ENCODE measurements at regions not wholly inside any gene's neighbourhood (a gene's known extent, or its start where the extent isn't known, plus 50 kb on each side); places are given as distances from the start of the nearest gene placed in this dataset.

DNA sequence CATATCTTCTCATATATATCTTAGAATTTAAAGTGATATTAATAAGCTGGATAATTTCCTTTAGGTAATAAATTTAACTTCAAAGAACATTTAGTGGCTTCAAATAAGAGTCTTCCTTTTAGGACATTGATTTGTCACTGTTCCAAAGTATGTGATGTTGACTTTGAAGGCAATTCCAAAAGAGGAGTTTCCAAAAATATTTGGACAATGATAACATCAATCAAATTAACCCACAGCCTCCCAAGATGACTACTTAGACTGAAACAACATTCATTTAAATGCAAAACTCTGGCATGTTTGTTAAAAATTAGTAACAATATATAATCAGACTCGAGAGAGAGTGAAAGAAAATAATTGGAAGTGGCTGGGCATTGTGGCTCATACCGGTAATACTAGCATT lies 211.1 kb downstream of the OGFRL1 start:
- ATAC-seq, result no peak
- intact Hi-C loops (cut with DNase I, micrococcal nuclease), result no loop called here

DNA sequence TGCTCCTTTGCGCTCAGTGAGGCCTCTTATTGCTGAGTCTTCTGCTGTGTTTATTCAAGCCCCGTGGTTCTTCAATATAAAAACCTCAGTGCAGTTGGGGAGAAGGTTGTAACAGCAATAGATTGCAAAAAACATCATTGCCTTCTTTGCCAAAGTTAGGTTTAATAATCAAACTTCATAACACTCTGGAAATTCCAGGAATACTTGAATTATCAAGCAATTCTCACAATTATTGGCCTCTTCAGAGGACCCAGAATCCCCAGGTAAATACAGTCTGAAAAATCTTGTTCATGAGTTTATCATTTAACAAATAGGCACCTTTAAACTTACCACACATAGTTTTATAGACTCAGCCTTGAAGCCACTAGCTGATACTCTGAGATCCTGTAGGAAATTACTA lies 213.6 kb downstream of the OGFRL1 start:
- DNase-seq (no peak), ATAC-seq (no peak)
- intact Hi-C loops (cut with DNase I, micrococcal nuclease), result no loop called here

More for the DNA sequence above, 211.1 kb downstream of the OGFRL1 start:
- no peak for DNase-seq

DNA sequence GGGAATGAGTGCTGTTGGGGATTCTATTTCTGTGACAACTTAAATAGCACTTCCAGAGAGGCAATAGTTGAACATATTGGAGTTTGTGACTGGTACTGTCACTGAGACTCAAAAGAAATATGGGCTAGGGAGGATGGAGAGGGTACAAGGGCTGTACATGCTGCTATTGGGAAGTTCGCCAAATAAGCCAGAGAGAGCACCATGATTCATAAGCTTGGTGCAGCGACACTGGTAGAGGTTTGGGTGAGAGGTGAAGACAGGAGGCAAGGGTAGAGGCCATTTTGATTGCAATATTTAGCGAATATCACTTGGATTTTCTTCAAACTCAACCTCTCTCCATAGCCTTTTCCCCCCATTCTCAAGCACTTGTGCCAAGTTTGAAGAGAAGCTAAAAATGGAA lies 214.3 kb downstream of the OGFRL1 start:
- intact Hi-C loops (cut with DNase I, micrococcal nuclease), result no loop called here
- DNase-seq (no peak), ATAC-seq (no peak)

DNA sequence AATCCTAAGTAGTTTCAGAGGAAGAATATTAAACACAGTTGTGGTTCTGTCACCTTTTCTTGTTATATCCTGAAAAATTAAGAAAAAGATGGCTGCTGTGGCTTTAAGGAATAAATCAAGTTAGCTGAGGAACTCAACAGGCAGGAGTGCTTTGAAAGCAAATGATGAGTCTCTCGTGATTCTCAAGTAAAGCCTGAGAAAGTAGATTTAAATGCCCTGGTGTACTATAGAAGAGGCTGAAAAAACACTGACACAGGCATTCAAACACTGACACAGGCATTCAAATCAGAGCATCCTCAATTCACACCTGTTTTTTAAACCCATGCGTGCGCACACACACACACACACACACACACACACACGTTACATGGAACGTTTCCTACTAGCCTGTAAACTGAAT lies 218.6 kb downstream of the OGFRL1 start:
- DNase-seq (no peak), ATAC-seq (no peak)
- intact Hi-C loops (cut with DNase I, micrococcal nuclease), result no loop called here

DNA sequence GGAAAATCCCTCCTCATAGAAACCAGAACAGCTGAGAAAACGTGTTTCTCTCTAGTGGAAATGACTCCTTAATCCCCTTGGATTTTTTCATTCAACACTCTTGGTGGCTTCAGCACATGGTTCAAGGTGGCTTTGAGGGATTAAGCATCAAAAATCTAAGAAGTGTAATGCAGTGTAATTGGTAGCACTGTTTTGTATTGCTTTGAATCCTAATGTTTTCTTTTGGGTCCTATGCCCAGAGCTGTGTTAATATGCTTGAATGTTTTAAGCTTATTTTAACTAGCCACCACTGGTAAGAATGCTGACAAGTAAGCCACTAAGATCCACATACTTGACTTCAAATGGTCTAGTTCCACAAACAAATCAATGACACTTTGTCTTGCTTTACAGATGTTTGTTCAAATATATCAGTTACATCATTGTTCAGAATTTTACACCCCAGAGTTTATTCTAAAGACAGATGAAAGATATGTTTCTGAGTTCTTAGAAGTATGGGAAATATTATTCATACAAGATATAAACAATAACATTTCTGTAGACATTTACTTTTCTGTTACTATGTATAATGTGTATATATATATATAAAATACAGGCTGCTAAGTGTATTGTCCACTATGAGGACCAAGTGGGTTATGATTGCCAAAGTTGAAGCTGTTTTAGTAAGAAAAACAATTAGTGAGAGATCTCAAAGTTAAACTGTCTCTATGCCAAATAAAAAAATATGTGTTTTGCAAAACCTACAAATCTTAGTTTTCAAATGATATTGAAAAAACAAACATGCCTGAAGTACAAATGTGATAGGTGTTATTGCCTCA lies 220.8 kb downstream of the OGFRL1 start:
- no peak for DNase-seq
- no peak for ATAC-seq
- intact Hi-C loops (cut with DNase I, micrococcal nuclease), result loop anchor here in 1 of 2 donors (5.0 kb wide), 1 partner anchor 127 kb away; no protein-coding TSS in a partner anchor

DNA sequence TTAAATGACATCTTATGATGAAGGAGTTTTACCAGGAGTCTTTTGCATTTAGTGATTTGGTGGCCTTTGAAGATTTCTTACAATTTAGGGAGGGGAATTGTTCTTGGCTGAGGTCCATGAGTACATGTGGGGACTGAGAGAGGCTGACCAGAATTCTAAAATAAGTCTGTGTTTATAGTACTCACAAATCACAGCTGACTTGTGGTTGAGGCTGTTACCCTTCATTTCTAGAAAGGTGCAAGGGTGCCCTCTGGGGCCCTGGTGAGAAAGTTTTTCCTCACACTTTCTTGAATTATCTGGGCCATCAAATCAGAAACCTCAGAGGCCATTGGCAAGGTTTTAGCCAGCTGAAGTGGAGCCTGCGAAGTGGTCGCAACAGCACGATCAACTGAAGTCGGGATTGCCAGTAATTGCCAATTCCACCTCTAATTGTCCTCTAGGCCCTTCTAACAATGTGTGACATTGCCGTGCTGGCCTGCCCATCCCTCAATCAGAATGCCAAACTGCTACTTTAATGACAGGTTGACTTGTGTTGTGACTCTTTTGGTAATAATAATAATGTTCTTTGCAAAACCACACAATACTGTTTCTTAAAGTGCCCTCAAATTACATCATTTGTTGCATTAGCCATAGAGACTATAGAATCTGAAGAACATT lies 221.6 kb downstream of the OGFRL1 start:
- ATAC-seq (no peak), DNase-seq (peak; percentile 18 to 25)
- intact Hi-C loops (cut with DNase I, micrococcal nuclease), result loop anchor here in 1 of 2 donors (5.0 kb wide), 1 partner anchor 128 kb away; no protein-coding TSS in a partner anchor

DNA sequence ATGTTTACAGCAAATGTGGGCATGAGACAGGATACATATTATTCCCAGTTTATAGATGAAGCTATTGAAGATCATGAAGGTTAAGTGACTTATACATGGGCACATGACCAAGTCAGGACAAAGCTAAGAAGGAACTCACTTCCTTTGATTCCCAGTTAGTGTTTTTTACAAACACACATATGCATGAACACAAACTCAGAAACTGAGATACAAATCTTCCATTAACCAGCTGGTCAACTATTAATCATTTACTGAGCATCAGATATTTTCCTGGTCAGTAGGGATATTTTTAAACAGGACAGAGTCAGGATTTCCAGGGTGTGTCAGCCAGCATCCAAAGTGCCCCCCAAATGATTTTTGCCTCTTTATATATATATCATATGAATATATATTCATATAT lies 222.2 kb downstream of the OGFRL1 start:
- intact Hi-C loops (cut with DNase I, micrococcal nuclease), result loop anchor here in 1 of 2 donors (5.0 kb wide), 1 partner anchor 129 kb away; no protein-coding TSS in a partner anchor
- ATAC-seq (no peak), DNase-seq (no peak)

DNA sequence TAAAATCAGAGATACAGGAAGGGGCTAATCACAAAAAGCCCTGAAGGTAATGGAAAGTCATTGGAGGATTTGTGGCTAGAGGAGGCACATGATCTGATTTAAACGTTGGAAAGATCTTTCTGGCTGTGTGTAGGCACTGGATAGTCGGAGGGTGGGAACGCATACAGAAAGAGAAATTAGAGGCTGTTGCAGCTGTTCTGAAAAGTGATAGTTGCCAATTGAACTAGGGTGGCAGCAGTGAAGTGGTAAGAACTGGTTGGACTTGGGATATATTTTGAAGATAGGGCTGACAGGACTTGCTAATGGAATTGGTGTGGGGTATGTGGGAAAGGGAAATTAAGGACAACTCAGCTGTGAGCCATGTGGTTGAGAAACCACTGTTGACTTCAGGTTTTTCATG lies 223.6 kb downstream of the OGFRL1 start:
- no peak for DNase-seq
- no peak for ATAC-seq
- intact Hi-C loops (cut with DNase I, micrococcal nuclease), result loop anchor here in 1 of 2 donors (5.0 kb wide), 1 partner anchor 130 kb away; no protein-coding TSS in a partner anchor

DNA sequence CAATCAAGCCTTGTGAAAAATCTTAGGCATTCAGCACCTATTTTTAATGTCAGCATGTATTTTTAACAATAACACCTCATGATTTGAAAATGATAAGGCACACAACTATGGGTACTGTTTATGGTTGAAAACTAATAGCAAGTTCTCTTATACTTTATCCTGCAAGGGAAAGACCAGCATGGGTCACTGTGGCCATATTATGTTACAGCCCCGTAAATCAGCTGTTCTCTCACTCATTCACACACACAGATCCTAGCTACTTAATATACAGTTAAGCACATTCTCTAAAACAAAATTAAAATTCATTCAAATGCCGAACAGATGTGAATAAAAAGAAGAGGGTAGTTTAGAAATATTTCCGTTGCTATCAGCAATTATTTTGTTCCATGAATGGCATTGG lies 224.4 kb downstream of the OGFRL1 start:
- intact Hi-C loops (cut with DNase I, micrococcal nuclease), result loop anchor here in 1 of 2 donors (5.0 kb wide), 1 partner anchor 131 kb away; no protein-coding TSS in a partner anchor
- no peak for ATAC-seq
- DNase-seq, result no peak

DNA sequence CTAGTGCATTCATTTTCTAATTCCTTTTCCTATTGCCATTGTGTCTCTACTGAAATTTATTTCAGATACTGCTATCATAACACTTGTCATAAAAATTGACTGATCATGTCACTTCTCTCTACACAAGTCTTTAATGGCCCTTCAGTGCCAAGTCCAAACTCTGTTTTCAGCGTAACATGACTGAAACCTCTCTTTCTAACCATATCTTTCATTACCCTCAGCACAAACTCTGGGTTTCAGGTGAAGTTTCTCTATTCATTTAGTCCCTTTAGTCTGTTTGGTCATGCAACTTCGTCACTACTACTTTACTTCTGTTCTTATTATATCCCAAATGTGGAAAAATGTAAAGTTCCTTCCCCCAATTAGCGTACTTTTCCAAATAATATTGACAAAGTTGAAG lies 234.9 kb downstream of the OGFRL1 start:
- DNase-seq (no peak), ATAC-seq (no peak)
- intact Hi-C loops (cut with DNase I, micrococcal nuclease), result no loop called here

DNA sequence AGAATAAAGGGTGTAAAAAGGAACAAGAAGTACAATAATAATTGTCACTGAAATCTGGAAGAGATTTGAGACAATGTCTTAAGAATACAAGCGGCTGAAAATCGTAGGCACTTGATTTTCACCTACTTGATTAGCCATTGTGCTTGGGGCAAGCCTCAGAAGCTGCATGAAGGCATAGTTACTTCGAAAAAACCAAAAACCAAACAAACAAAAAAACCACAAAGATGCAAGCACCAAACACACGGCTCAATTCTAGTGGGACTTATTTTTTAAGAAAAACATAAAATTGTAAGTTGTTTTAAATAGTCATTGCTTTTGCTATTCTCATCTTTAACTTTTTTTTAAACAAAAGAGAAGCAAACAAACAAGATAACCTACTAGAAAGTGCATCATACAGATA lies 235.6 kb downstream of the OGFRL1 start:
- intact Hi-C loops (cut with DNase I, micrococcal nuclease), result no loop called here
- ATAC-seq, result no peak
- no peak for DNase-seq

DNA sequence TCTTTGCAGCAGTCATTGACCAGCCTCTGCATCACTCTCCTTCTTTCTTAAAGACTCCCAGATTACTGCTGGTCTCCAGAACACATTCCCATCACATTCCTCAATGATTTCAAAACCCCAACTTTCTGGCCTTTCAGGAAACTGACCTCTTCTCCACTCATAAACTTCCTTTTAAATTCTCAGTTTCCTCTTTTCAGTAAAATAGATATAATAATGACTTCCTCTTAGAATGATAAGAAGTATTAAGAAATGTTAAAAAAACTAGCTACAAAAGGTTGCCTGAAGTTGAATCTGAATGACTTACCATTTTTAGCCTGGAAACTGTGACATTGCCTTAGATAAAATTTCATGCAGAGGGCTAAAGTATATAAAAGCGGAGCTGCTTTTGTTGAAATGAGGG lies 239.3 kb downstream of the OGFRL1 start:
- no peak for ATAC-seq
- DNase-seq, result no peak
- intact Hi-C loops (cut with DNase I, micrococcal nuclease), result no loop called here

DNA sequence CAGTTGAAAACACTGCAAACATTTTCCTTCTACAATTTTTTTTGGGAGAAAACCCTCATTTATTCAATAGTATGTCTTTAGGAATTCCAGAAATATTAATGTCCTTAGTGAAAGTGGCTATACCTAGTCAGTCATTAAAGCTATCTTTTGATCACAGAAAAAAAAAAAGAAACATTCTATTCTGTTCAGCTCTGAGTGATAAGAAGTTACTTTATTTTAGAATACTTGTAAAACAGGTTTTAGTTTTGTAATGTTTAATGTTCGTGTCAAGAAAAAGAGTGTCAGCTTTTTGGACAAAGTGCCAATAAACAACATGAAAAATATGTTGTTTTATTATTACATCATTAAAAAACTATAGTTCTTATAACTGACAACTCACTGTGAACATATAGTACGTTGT lies 240.4 kb downstream of the OGFRL1 start:
- DNase-seq (no peak), ATAC-seq (no peak)
- intact Hi-C loops (cut with DNase I, micrococcal nuclease), result no loop called here

DNA sequence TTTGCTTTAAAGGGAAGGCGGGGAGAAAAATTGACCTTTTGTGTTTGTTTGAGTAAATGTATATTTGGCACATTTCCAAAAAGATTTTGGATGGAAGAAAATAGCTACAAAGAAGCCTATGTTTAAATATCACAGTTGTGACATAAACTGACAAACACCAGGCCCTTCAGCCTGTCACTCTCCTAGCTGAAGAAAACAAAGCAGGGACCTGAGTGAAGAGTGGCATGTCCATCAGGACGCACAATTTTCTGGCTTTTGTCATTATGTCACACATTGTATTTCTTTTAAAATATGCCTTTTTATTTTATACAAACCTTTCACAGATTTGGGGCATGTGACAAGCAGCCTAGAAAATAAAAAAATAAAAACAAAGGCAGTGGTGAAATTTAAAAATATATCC lies 241.2 kb downstream of the OGFRL1 start:
- ATAC-seq (no peak), DNase-seq (no peak)
- intact Hi-C loops (cut with DNase I, micrococcal nuclease), result loop anchor here in 1 of 2 donors (10.0 kb wide), 1 partner anchor 555 kb away; no protein-coding TSS in a partner anchor

DNA sequence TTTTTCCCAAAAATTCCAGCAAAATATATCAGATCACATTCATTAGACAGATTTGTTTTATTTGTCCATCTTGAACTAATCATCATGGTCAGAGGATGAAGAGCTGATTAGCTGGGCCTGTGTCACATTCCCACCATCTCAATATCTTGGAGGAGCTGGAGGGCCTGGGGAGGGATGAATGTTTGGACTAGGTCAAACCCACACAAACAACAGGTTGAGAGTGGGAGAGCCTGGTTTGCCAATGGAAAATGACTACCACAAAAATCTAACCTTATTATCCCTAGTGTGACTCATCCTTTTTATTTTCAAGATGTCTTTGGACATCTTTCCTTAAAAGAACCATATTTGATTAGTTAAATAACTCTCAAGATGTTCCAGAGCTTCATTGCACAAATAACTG lies 242.4 kb downstream of the OGFRL1 start:
- DNase-seq (no peak), ATAC-seq (no peak)
- intact Hi-C loops (cut with DNase I, micrococcal nuclease), result loop anchor here in 1 of 2 donors (10.0 kb wide), 1 partner anchor 554 kb away; no protein-coding TSS in a partner anchor

DNA sequence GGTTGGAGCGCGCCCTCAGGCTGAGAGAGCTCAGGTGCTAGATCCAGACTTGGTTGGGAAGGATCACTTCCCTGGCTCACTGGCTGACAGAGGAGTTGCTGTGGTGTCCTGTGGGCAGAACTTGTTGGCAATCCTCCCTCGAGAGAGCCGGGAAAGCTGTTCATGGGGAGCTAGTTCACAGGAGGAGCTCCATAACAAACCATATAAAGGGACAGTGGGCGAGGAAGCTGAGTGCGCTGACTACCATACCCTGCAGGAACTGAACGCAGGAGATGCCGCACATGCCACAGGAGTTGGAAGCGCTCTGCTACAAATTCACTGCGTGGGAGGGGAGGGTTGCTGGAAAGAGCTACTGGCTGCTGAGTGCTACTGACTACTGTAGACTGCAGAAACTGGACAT lies 243.2 kb downstream of the OGFRL1 start:
- intact Hi-C loops (cut with DNase I, micrococcal nuclease), result loop anchor here in 1 of 2 donors (10.0 kb wide), 1 partner anchor 553 kb away; no protein-coding TSS in a partner anchor
- ATAC-seq (no peak), DNase-seq (no peak)

DNA sequence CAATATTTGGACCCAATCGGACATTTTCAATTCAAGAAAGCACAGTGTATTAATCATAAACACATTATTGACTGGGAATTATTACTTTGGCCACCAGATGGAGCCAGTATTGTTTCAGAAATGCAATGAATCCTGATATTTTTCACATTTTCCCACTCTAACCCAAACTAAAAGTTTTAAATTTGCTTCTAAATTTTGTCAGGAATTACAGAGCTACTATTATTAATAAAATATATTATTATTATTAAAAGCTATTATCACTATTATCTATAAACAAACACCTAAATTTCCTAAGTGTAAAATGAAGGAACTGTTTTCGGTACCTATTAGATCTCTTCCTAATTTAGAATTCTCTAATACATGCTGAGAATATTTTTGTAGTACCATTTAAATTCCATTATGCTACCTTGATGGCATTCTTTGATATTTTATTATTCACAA lies 245.3 kb downstream of the OGFRL1 start:
- DNase-seq (no peak), ATAC-seq (no peak)
- intact Hi-C loops (cut with DNase I, micrococcal nuclease), result loop anchor here in 1 of 2 donors (10.0 kb wide), 1 partner anchor 551 kb away; no protein-coding TSS in a partner anchor

DNA sequence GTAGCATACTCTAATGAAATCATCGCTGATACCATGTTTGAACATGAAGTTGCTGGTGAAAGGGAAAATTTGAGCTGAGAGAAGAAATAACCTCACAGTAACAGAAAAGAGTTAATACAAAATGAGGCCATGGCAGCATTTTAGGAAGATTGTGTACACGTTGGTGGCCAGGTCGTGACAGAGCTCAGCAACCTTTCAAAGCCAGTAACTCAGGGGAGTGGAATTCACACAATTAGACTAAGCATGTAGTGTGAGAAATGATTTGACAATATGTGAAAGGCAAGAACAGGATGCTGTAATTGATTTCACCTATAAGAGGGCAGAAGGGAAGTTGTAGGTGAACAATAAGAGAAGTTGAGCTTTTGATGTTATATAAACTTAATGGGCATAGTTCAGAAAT lies 246.3 kb downstream of the OGFRL1 start:
- intact Hi-C loops (cut with DNase I, micrococcal nuclease), result loop anchor here in 1 of 2 donors (10.0 kb wide), 1 partner anchor 550 kb away; no protein-coding TSS in a partner anchor
- no peak for ATAC-seq
- DNase-seq, result no peak

DNA sequence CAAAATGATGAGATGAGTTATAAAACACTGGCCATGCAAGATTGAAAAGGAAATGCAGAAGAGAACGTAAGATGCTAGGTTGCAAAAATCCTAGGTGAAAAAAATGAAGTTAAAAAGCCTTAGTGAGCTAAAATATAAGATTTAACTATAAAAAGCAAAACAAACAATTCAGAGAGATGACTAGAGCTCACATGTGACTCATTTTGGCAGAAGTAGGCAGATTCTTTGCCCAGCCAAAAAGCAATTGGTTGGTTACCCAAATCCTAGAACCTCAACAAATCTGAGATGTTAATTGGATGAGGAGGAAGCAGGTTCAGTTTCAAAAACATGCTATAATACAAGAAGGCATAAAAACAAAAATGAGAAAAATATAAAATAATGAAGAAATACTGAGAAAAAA lies 249.1 kb downstream of the OGFRL1 start:
- intact Hi-C loops (cut with DNase I, micrococcal nuclease), result loop anchor here in 1 of 2 donors (10.0 kb wide), 1 partner anchor 547 kb away; no protein-coding TSS in a partner anchor
- no peak for DNase-seq
- no peak for ATAC-seq

DNA sequence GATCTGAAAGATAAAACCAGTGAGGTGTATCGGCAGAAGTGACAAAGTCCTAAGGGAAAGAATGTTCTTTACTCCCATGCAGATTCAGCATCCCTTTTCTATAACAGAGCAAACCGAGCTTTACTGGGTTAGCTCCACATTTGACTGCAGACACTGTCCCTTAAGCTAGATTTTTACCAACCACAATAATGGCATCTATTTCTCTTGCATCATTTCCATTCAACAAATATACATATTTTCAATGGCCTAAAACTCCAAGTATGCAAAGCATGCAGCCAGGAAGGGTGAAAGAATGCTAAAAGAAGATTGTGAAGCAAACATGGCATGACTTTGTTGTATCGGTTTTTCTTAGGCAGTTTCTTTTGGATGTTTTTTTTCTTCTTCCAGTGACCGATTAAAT lies 255.4 kb downstream of the OGFRL1 start:
- no peak for ATAC-seq
- intact Hi-C loops (cut with DNase I, micrococcal nuclease), result no loop called here
- DNase-seq, result no peak

Data from left colon (tissue), 2 donors.